HCT116 (cell line): ENCODE measurements at regions not wholly inside any gene's neighbourhood (a gene's known extent, or its start where the extent isn't known, plus 50 kb on each side); places are given as distances from the start of the nearest gene placed in this dataset.
A peak's percentile ranks its signal among the peaks of the same experiment; 100 is the strongest.

Source experiments
- ATAC-seq: fragments of 200-7000 bp; cut with Tn5 transposase; 2 replicates; pipeline ENCODE4 v1.9.1; 2020; ENCODE audit warnings: mild to moderate bottlenecking, moderate library complexity
- BruUV-seq: library from RNA; stranded (reverse); fragments of 400-500 nt; replicated peaks from 2 replicates; lab custom pipeline; 2021; lab: Mats Ljungman, UMichigan
- CTCF ChIA-PET: fragments of 300-600 bp; sonication (Branson Sonifier 250); formaldehyde crosslinking; loops from one replicate; lab custom pipeline; 2021; ENCODE audit warnings: antibody characterized with exemption; lab: Charles Lee
- POLR2A ChIA-PET: fragments of 300-600, 350-600 bp; sonication (Branson Sonifier 250); formaldehyde crosslinking; loops from one replicate; lab custom pipeline; 2021; ENCODE audit warnings: antibody characterized with exemption; lab: Charles Lee
- RAD21 ChIA-PET, 2 experiments: fragments of 300-600 bp; sonication (Branson Sonifier 250); formaldehyde crosslinking; loops; one replicate each; lab custom pipeline; 2023; ENCODE audit warnings: low total read pairs in 2 of 2; ENCODE audit not compliant: uncharacterized antibody in 2 of 2, unreplicated experiment in 2 of 2, low non-redundant PET in 1 of 2; lab: Charles Lee
- DNase-seq: peaks from one replicate; pipeline ENCODE4 v3.0.0-alpha.2; 2010; ENCODE audit warnings: low read depth, low spot score
- H2AFZ ChIP-seq: fragments of 200-600 bp; shearing (Covaris generic), sonication (generic); 2 replicates; pipeline ENCODE4 v1.6.1; 2017; ENCODE audit warnings: low read depth, mixed run types, mixed read lengths, antibody characterized with exemption, low read length; ENCODE audit not compliant: poor library complexity, severe bottlenecking
- H3K27ac ChIP-seq: 2 replicates; pipeline ENCODE4 v1.5.1; 2012; ENCODE audit warnings: low read depth, low read length
- H3K27me3 ChIP-seq: fragments of 200-600 bp; sonication (generic); 2 replicates; pipeline ENCODE4 v1.6.1; 2016; ENCODE audit warnings: mixed run types, low read length, mixed read lengths; ENCODE audit not compliant: insufficient read depth
- H3K36me3 ChIP-seq, 2 experiments: fragments of 200-500 bp in 1 of 2; fragments of 200-600 bp in 1 of 2; sonication (Bioruptor generic) in 1 of 2; sonication (generic) in 1 of 2; 2 replicates each; pipeline versions ENCODE4 v1.5.1 to v1.6.1; 2014 to 2016; ENCODE audit warnings: low read length in 2 of 2, inconsistent platforms in 1 of 2, mixed read lengths in 1 of 2, mixed run types in 1 of 2; ENCODE audit not compliant: insufficient read depth in 2 of 2, control insufficient read depth in 1 of 2
- H3K4me1 ChIP-seq, 2 experiments: fragments of 200-600 bp in 1 of 2; sonication (generic) in 1 of 2; 2 replicates each; pipeline versions ENCODE4 v1.5.1 to v1.6.1; 2012 to 2017; ENCODE audit warnings: low read length in 2 of 2, inconsistent platforms in 1 of 2, mild to moderate bottlenecking in 1 of 2, mixed read lengths in 1 of 2, mixed run types in 1 of 2, moderate library complexity in 1 of 2; ENCODE audit not compliant: insufficient read depth in 2 of 2, control insufficient read depth in 1 of 2
- H3K4me2 ChIP-seq: fragments of 200-600 bp; sonication (generic); 2 replicates; pipeline ENCODE4 v1.6.1; 2017; ENCODE audit warnings: mixed run types, low read length, mixed read lengths
- H3K4me3 ChIP-seq, 2 experiments: fragments of 200-600 bp in 1 of 2; sonication (generic) in 1 of 2; replicated peaks in 1 of 2; 2 replicates each; pipeline ENCODE4 v1.5.1; 2011 to 2016; ENCODE audit warnings: low read length in 2 of 2, control low read depth in 1 of 2, low read depth in 1 of 2, mild to moderate bottlenecking in 1 of 2, mixed read lengths in 1 of 2, mixed run types in 1 of 2
- H3K79me2 ChIP-seq: fragments of 200-600 bp; sonication (generic); 2 replicates; pipeline ENCODE4 v1.6.1; 2017; ENCODE audit warnings: mild to moderate bottlenecking, mixed run types, low read length, moderate library complexity, mixed read lengths; ENCODE audit not compliant: insufficient read depth
- H3K9ac ChIP-seq: fragments of 200-600 bp; sonication (generic); 2 replicates; pipeline ENCODE4 v1.6.1; 2016; ENCODE audit warnings: low read length, mixed read lengths
- H3K9me2 ChIP-seq: fragments of 200-600 bp; sonication (generic), shearing (Covaris generic); 2 replicates; pipeline ENCODE4 v1.6.1; 2017; ENCODE audit warnings: mixed run types, mild to moderate bottlenecking, moderate library complexity; ENCODE audit not compliant: insufficient read depth
- H3K9me3 ChIP-seq, 2 experiments: fragments of 200-500 bp in 1 of 2; fragments of 200-600 bp in 1 of 2; sonication (Bioruptor generic) in 1 of 2; sonication (generic) in 1 of 2; 2 replicates each; pipeline ENCODE4 v1.6.1; 2014 to 2017; ENCODE audit warnings: low read length in 2 of 2, mixed read lengths in 2 of 2, inconsistent platforms in 1 of 2, low read depth in 1 of 2, mild to moderate bottlenecking in 1 of 2, mixed run types in 1 of 2, moderate library complexity in 1 of 2; ENCODE audit not compliant: control insufficient read depth in 1 of 2, insufficient read depth in 1 of 2
- H4K20me1 ChIP-seq: fragments of 200-600 bp; sonication (generic), shearing (Covaris generic); 2 replicates; pipeline ENCODE4 v1.6.1; 2017; ENCODE audit warnings: mixed run types, mild to moderate bottlenecking, moderate library complexity; ENCODE audit not compliant: insufficient read depth
- ATF3 ChIP-seq: IDR thresholded peaks from 2 replicates; pipeline ENCODE4 v1.6.1; 2012
- CTCF ChIP-seq, 3 experiments: fragments of 200-600 bp in 1 of 3; sonication (generic) in 1 of 3; IDR thresholded peaks in 2 of 3; conservative IDR thresholded peaks in 1 of 3; 2 replicates each; pipeline ENCODE4 v1.5.1; 2012 to 2017; ENCODE audit warnings: low read depth in 2 of 3, low read length in 2 of 3, antibody characterized with exemption in 1 of 3, borderline replicate concordance in 1 of 3, control low read depth in 1 of 3, mild to moderate bottlenecking in 1 of 3, mixed read lengths in 1 of 3, mixed run types in 1 of 3, moderate library complexity in 1 of 3; ENCODE audit not compliant: insufficient read depth in 1 of 3
- EZH2 ChIP-seq: fragments of 200-600 bp; sonication (generic); IDR thresholded peaks from 2 replicates; pipeline ENCODE4 v1.6.1; 2017; ENCODE audit warnings: antibody characterized with exemption, mixed run types
- EZH2phosphoT487 ChIP-seq: fragments of 200-600 bp; IDR thresholded peaks from 2 replicates; pipeline ENCODE4 v1.6.1; 2018; ENCODE audit warnings: antibody characterized with exemption, borderline replicate concordance
- RAD21 ChIP-seq: IDR thresholded peaks from 2 replicates; pipeline ENCODE4 v1.6.1; 2012; ENCODE audit warnings: low read depth, mild to moderate bottlenecking
- ZBTB33 ChIP-seq: IDR thresholded peaks from 2 replicates; pipeline ENCODE4 v1.6.1; 2011; ENCODE audit warnings: mild to moderate bottlenecking, low read length, moderate library complexity; ENCODE audit not compliant: insufficient replicate concordance; ENCODE audit errors: extremely low read depth
- intact Hi-C: fragments of 100-400 bp; cut with micrococcal nuclease; formaldehyde crosslinking; loops from 2 replicates; pipeline ENCODE4 v1.10.0; 2022

- ChIA-PET POLR2A (no interaction called here), RAD21 (no interaction called here), CTCF (no interaction called here)
- Histone ChIP-seq H3K9me2 (no peaks in the 10 kb centered on the region), H3K79me2 (no peaks in the 10 kb centered on the region), H3K9me3 (no peaks in the 10 kb centered on the region), H3K4me3 (no peak overlapping the region), H3K36me3 (no peaks in the 10 kb centered on the region), H3K27me3 (no peaks in the 10 kb centered on the region), H3K4me1 (no peaks in the 10 kb centered on the region), H3K4me2 (no peak overlapping the region), H2AFZ (no peak overlapping the region), H4K20me1 (no peaks in the 10 kb centered on the region), H3K9ac (no peak overlapping the region), H3K27ac (no peak overlapping the region)
- DNase-seq, result peak; percentile 22
- no TSS peak for BruUV-seq
- intact Hi-C loops, result no loop called here
- TF ChIP-seq ATF3 (no peak), EZH2phosphoT487 (no peak), EZH2 (no peak), CTCF (IDR thresholded peaks at IDR 0.05 in 2 of 3, conservative IDR thresholded peaks at IDR 0.05 in 1 of 3; ENCODE audit: borderline replicate concordance in 1 of 3, insufficient read depth in 1 of 3, low read depth in 2 of 3, low read length in 2 of 3) (peak; percentile 15 to 49 (median 23); a peak in 4 of 6 replicates), ZBTB33 (no peak), RAD21 (peak; percentile 64)
- ATAC-seq, result peak; percentile 44
Measured at GRCh38 chr3:174397848-174398247, 461.3 kb upstream of the NAALADL2 start.
